GM18508 (cell line): ENCODE measurements at regions not wholly inside any gene's neighbourhood (a gene's known extent, or its start where the extent isn't known, plus 50 kb on each side); places are given as distances from the start of the nearest gene placed in this dataset.

ENCODE experiments used
- ATAC-seq: cut with Tn5 transposase; IDR thresholded peaks from one replicate; pipeline ENCODE4 v1.9.1; 2021; ENCODE audit warnings: moderate number of reproducible peaks; ENCODE audit not compliant: insufficient read depth, unreplicated experiment

DNA sequence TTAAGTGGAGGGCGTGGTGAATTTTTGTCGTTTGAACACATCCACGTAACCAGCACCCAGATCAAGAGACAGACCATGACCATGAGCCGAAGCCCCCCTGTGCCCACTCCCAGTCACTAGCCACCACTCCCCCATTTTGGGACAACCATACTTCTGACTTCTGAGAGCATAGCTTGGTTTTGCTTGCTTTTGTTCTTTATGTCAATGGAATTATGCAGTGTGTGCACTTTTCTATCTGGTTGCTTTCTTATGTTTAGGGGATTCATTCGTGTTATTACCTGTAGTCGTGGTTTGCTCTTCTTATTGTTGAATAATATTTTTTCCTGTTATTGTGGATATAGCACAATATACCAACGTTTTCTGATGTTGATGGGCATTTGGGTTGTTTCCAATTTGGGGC lies 141.7 kb downstream of the GLI2 start:
- no peak for ATAC-seq

GRCh38 chr2:120878970-120879369 lies 143.3 kb downstream of the GLI2 start:
- ATAC-seq = no peak

- no peak for ATAC-seq
These were observed 144.0 kb downstream of the GLI2 start for GRCh38 chr2:120879431-120880295.

GRCh38 chr2:120880381-120880780 lies 144.7 kb downstream of the GLI2 start:
- no peak for ATAC-seq

GRCh38 chr2:120881981-120882788 lies 146.5 kb downstream of the GLI2 start:
- no peak for ATAC-seq

DNA sequence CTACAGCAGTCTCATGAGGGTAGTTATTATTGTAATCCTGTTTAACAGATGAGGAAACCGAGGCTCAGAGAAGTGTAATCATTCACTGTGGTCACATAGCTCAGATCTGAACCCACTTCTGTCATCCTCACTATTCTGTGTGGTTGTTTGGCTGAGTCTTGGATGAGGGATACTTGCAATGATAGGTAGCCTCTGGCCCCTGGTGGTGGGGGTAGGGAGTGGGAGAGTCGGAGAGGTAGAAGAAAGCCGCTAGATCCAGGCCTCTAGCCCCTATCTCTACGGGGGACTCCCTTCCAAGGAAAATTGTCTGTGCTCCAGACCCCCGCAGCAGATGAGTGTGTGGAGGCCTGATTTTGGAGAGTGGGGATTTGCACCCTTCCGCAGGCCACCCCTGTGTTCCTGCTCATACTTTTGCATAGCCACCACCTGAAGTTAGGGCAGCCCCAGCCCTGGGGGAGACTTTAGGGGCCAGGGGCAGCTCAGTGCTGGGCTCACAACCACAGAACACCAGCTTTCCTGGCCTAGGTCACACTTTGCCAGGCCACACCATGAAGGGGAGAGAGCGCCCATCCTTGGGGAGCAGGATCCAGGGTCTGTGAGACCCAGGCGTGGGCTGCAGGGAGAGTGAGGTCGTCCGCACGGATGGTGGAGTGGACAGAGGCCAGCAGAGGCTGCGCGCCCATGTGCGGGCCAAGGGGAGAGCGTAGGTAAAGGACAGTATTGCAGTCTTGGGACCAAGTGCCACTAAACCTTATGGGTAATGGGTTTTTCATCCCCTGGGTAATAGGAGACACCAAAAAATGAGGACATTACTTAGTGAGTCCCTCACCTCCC lies 148.2 kb downstream of the GLI2 start:
- no peak for ATAC-seq

GRCh38 chr2:120884472-120885290 lies 149.0 kb downstream of the GLI2 start:
- ATAC-seq = no peak

- no peak for ATAC-seq
These were observed 149.7 kb downstream of the GLI2 start for GRCh38 chr2:120885321-120885720.

GRCh38 chr2:120885749-120886148 lies 150.1 kb downstream of the GLI2 start:
- ATAC-seq = no peak

DNA sequence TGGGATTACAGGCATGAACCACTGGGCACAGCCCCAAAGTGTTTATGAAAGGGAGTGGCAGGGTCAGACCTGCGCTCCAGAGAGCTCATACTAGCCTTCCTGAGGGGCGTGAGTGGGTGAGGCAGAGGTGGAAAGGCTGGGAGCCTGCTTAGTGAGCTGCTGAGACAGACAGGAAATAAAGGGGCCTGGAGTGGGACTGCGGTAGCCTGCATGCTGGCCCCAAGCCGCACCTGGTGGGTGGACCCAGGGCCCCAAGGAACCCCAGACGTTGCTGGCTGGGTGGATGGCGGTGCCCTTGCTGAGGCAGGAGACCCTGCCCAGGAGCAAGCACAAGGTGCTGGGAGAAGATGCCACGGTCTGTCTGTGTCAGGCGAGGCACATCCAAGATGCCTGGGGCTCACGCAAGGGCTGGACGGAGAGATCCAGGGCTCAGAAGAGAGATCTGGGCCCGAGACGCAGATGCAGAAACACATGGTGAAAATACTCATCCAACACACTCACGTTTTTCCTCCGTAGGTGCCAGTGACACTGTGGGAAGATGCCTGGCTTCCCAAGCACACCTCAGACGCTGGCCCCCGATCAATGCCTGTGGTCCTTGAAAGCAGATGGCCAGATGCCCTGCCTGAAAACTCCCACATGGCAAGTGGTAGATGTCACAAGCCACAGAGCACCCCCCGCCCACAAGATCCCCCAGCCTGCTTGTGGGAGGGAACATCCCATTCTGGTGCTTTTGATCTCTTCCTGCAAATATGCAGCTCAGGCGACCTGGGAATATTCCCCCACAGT lies 151.1 kb downstream of the GLI2 start:
- ATAC-seq = no peak

- ATAC-seq = no peak
These were observed 151.6 kb downstream of the GLI2 start for GRCh38 chr2:120887320-120887697.

- ATAC-seq = no peak
These were observed 152.1 kb downstream of the GLI2 start for GRCh38 chr2:120887741-120888231.

DNA sequence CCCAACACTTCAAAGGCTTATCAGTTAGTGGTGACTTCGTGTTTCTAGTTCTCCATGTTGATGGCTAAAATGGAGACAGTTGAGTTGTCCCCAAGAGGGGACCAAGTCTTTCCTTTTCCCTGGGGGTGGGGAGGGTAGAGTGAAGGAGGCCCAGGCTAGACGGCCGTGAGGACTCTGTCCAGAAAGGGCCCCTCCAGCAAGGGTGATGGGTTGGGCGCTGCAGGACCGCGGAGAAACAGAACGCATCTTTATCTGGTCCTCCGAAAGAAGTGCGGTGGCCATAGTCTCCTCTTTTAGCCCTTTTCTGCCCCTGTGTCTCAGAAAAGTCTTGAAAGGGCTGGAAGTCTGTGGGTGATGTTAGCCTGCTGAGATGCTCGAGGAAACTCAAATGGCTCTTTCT lies 153.2 kb downstream of the GLI2 start:
- no peak for ATAC-seq

DNA sequence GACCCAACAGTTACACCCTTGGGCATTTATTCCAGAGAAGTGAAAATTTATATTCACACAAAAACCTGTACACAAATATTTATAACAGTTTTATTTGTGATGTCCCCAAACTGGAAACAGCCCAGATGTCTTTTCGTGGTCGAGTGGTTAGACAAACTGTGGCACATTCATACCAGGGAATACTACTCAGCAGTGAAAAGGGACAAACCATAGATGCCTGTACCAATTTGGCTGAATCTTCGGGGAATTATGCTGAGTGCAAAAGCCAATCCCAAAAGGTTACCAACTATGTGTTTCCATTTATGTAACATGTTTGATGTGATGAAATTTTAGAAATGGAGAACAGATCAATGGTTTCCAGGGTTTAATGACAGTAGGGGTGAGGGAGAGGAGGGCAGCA lies 154.3 kb downstream of the GLI2 start:
- ATAC-seq = no peak

DNA sequence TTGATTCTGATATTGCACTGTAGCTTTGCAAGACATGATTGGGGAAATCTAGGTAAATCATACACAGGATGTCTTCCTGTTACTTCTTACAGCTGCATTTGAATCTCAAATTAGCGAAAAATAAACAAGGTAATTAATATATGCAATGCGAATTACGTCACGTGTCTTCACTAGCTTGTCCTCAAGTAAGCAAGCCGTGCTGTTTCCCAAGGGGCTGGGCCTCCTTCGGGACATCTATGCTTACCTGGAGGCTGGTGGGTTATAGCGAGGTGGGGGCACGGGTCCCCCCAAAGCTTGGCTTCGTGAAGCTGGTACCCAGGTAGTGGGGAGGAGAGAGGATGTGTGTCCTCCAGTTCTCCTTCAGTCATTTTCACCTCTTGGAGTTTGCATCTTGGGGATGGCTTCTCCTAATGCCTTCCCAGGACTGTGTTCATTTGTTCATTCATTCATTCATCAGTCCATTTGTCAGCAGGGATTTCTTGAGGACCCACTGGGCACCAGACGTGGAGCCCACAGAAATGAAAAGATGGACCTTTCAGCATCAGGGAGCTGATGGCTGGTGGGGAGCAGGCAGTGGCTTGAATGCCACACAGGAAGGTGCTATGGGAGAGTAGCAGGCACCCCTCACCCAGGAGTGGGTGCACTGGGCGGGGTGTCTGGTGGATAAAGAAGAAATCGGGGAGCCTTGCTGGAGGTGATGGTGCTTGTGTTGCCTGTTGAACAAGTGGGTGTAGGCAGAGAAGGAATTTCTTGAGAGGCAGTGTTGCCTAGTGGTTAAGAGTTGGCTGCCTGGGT lies 155.1 kb downstream of the GLI2 start:
- no peak for ATAC-seq

DNA sequence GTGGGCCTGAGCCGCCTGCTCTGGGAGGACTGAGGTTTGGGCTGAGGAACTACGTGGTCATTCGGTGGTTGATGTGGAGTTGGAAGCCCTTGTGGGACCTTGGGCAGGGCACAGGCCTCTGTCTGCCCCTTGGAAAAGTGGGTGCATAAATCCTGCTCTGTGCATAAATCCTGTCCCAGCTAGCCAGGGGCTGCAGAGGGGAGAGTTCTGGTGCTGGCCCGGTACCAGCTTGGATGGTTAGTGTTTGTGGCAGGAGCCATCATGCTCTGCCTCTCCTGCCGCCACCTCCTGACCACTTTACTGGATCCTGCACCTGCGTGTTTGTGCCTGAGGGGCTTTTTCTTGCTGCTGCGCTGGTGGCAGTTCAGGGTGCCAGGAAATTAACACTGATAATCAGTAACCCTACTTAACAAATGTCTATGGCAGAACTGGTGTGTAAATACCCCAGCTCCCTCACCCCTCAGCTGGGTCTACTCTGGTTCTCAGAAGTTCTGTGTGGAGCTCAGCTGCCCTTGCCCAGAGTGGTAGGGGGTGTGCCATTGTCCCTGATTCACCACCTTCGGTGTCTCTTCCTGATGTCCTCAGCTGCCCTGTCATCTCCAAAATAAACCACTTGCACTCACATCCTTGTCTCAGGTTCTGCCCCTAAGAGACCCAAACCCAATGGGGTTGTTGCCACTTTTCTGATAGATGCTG lies 156.8 kb downstream of the GLI2 start:
- no peak for ATAC-seq

- no peak for ATAC-seq
These were observed 157.4 kb downstream of the GLI2 start for GRCh38 chr2:120892967-120893667.
